HPDE6-E6E7 (cell line): ENCODE measurements at regions not wholly inside any gene's neighbourhood (a gene's known extent, or its start where the extent isn't known, plus 50 kb on each side); places are given as distances from the start of the nearest gene placed in this dataset.
"Not testable (repeated sequence)": the region's sequence is repeated elsewhere in the genome, so short reads cannot be mapped to it uniquely, and the experiment has no call there.

Source experiments
- DNase-seq: peaks from one replicate; pipeline ENCODE4 v3.0.0; 2011; ENCODE audit warnings: missing footprints; ENCODE audit errors: extremely low spot score

DNA sequence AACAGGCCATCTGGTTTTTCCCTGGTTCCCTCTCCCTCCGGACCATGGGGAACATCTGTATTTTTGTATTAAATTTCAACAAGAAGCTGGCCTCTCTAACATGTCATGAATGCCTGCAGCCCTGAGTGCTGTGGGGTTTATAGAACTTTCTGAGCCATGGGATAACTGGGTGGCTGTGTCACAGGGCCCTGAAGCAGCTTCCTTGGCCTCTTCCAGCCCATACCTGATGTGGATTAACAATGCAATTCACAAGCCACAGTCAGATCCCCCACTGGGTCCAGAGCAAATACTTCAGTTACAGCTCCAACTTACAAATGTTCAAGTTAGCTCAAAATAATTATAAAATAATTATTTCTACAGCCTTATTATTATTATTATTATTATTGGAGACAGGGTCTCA, 307.8 kb upstream of the CELF4 start:
- DNase-seq: no peak

DNA sequence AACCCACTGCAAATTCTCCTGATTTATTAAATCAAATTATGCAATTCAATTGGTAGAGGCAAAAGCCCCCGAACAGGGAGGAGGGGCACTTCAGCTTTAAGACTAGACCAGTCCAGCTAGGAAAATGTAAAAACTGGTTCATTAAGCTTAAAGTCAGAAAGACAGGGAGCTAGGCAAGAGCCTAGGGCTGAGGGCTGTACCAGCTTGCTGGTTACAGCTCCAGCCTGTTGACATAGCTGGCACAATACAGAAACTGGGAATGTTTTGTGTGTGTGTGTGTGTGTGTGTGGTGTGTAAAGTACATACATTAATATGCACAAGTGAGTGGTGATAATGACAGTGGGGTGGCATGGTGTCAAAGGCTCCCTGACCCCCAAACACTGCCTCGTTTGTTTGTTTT, 307.0 kb upstream of the CELF4 start:
- no peak for DNase-seq

DNA sequence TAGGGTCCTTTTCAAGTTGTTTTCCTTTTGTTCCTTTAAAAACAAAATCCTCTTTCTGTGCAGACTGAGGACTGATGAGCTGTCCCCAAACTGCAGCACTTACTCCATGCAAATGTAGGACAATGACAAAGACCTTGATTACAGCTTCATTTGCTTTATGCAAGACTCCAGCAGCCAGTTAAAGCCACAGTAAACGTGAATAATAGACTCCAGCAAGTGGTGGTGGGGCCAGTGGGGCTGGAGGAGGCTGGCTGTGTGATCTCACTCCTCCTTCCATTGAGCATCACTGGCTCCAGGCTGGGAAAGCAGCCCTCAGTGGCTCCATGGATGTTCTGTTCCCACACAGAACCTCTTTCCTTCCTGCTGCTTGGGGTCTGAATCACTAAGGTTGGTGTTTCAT, 306.0 kb upstream of the CELF4 start:
- DNase-seq: no peak

DNA sequence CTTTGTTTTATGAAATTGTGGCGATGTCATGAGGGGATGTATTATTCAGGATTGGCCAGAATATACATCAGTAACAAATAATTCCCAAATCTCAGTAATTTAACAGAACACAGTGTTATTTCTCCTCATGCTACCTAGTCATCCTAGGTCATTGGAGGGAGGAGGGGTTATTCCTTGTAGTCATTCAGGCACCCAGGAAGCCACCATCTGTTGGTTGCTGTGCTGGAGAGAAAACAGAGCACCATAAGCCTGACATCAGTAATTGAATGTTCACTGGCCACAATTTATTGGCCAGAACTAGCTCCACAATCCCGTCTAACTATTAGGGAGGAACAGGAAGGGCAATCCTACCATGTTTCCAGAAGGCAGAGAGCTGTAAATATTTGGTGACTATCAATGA, 303.5 kb upstream of the CELF4 start:
- DNase-seq: no peak

DNA sequence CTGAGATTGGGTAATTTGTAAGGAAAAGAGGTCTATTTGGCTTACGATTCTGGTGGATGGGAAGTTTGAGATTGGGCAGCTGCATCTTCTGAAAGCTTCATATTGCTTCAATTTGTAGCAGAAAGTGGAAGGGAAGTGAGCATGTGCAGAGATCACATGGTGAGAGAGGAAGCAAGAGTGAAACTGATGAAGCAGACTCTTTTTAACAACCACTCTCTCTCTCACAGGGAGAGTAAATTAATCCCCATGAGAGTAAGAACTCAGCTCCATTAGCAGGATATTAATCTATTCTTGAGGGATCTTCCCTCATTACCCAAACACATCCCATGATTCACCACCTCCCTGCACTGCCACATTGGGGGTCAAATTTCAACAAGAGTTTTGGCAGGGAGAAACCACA, 298.5 kb upstream of the CELF4 start:
- no peak for DNase-seq

DNA sequence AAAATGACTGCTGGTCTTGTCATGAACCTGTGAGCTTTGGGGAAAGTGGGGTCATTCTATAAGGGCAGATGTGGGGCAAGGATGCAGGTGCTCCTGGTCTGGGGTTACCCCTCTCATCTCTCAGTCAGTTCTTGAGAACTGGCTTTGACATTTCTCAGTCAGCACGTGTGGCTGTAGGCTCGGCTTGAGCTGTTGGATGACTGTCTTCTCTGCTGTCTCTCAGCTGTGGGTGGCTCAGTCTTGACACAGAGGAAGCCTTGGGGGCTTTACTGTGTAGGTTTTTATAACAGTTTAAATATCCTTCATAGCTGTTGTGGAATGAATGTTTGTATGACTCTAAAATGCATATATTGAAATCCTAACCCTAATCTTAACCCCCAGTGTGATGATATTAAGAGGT, 296.4 kb upstream of the CELF4 start:
- DNase-seq: no peak

DNA sequence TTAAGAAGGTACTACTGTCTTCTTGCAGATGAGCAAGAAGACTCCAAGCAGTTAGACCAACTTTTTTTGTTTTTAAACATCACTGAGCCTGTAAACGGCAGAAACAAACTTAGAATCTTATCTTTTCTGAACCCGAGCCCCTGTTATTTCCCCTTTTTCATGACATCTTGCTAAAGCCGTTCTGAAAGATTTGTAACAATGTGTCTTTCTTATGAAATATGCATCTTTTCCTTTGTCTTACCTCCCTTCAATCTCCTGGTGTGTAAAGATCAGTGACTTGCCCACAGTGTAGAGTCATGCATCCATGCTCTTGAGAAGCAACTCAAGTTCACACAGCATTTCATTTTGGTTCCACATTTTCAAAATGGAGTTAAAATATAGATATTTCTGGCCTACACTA, 288.8 kb upstream of the CELF4 start:
- no peak for DNase-seq

DNA sequence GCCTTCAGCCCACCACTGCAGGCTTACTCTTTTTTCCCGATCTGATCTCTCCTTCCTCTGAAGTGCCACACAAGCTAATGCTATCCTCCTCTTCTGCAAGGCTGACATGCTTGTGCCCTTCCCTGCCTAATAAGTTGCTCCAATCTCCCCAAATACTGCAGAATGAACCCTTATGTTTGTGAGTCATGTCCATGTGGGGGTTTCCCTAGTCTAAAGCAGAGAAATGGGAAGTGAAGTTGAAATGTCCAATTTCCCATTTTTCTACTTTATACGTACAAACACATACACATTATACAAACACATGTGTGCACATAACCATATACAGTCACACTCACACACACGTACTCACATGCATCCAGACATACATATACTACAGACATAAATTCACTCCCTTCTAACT, 288.1 kb upstream of the CELF4 start:
- no peak for DNase-seq

DNA sequence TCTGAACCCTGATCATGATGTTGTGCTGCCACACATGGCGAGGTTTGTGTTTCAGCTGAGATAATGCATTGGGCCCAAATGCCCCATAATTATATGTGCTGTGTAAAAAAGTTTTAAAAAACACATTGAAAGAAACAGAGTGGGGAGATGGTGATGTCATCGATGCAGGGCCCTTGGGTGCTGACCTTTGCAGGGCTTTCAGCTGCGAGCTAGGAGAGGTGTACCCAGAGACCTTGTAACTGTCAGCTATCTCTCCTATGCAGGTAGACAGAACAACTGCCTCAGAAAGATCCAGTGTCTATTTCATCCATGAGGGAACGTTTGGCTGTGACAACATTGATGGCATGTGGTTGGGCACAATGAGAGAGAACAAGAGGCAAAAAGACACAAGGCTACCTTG, 286.9 kb upstream of the CELF4 start:
- no peak for DNase-seq

DNA sequence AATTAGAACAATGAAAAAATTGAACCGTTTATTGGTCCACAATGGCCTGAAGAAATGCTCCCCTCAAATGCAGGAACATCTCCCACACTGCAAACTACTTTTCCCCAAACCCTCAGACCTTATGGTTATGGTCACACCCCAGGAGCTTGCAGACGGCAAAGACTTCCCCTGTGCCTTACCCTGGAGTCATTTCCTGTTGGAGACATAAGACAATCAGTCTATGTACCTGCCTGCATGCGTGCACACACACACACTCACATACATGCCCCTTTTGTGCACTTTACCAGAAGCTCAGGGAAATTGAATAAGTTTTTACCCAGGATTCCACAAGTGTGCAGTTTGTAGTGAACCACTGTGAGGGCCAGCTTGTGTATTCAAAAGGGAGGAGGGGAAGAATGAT, 281.9 kb upstream of the CELF4 start:
- no peak for DNase-seq

DNA sequence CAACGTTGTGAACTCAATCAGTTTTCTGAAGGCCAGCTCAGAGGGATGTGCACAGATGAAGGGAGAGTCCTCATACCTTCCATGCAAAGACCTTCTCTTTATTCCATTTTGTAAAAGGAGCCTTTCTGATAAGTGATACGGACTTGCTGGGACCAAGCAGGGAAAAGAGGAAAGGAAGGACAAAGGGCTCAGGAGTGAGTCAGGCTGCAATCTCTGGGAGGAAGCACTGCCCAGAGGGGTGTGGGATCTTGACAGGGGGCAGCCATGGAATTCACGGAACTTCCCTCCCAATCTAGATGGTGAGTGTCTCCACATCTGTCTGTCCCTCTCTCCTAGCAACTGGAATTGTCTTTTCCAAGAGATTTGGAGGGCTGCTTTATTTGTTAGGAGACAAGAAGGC, 281.4 kb upstream of the CELF4 start:
- DNase-seq: no peak

DNA sequence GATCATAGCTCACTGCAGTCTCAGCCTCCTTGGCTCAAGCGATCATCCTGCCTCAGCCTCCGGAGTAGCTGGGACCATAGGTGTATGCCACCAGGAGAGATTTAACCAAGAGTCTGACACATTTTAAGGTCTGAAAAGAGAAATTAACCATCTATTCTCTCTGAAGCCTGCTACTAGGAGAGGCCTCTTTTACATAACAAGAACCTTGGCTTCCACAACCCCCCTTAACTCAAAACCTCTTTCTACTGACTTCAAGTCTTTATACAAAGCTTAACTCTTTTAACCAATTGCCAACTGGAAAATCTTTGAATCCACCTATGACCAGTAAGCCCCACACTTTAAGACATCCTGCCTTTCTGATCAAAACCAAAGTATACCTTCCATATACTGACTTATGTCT, 279.9 kb upstream of the CELF4 start:
- DNase-seq: no peak

DNA sequence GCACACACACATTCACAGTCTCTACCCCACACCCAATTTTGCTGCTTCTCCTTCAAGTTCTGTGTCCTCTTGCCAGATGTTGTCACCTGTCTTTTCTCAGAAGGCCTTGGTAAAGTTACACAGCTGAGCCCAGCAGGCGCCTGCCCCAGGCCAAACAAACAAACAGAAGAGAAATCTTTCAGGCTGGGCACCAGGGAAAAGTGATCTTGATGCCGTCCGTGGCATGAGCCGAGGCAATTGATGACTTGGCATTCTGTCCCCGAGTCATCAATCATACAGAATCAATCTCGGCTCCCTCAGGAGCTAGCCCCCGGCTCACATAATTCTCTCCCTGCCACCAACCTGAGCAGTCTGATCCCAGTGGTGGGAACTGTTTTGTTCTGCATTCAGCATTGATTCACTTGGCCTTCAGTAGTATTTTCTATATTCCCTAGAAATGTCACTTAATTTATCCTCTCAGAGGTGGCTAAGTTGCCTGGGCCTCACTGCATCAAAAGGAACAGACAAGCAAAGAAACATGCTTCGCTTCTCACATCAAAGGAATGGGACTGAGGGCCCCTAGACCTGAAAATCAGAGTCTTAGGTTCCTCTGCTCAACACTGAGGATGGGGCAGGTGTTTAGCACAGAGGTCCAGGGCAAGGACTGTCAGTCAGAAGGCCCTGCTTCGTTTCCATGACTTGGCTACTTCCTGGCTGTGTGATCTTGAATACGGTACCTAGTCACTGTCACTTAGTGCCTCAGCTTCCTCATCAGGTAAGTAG, 278.8 kb upstream of the CELF4 start:
- no peak for DNase-seq

DNA sequence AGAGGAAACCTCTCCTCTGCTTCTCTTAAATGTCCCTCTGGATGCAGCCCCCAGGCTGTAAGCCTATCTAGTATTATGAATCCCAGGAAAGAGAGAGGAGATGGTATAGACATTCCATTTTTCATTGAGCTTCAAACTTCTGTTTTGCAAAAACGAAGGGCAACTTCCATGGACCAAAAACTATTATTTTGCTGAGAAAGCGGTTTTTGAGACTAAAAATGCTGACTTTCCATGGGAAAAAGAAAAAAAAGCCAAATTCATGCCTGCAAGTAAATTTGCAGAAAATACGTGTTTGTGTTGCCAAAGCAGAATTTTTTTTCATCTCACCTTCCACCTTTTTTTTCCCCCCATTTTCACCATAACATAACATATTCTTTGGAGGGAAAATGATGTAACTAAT, 272.5 kb upstream of the CELF4 start:
- DNase-seq: no peak

DNA sequence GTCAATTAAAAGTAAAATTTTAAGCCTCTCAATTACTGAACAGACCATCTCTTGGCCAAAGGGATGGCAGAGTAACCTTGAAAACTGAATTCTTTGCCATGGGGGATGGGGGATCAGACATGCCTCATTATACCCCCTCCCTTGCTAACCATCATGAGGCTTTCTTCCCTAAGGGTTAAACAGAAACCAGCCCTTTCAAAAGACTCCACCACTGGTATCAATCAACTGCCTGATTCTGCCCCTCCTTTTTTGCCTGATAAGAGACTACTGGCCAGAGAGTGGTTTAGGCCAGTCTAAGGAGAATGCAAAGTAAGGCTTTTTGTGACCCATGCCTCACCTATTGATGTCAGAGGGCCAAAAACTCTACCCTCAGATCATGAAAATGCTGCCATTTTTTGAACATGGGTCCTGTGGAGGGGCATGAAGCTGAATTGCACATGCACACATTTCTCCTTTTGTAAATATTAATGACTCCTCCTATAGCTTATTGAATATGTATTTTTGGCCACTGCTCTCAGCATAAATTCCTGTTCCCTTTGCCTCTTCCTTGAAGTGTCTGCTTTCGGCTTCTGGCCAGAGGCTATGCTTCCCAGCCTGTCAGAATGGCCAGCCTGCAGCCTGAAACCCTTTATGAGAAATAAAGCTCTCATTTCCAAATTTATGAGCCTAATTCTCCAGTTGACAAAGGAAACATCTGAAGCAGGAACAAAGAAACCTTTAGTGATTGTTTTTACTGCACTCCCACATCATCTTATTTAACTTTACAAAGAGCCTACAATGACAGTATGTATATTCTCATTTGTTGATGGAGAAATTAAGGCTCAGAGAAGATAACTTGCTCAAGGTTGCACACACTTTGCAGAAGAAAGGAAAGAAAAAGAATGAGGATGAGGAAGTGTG, 270.7 kb upstream of the CELF4 start:
- no peak for DNase-seq

DNA sequence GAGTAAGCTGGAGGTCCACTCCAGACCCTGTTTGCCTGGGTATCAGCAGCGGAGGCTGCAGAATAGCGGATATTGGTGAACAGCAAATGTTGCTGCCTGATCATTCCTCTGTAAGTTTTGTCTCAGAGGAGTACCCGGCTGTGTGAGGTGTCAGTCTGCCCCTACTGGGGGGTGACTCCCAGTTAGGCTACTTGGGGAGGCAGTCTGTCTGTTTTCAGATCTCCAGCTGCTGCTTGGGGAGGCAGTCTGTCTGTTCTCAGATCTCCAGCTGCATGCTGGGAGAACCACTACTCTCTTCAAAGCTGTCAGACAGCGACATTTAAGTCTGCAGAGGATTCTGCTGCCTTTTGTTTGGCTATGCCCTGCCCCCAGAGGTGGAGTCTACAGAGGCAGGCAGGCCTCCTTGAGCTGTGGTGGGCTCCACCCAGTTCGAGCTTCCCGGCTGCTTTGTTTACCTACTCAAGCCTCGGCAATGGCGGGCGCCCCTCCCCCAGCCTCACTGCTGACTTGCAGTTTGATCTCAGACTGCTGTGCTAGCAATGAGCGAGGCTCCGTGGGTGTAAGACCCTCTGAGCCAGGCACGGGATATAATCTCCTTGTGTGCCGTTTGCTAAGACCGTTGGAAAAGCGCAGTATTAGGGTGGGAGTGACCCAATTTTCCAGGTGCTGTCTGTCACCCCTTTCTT, 266.6 kb upstream of the CELF4 start:
- DNase-seq: not testable (repeated sequence)

DNA sequence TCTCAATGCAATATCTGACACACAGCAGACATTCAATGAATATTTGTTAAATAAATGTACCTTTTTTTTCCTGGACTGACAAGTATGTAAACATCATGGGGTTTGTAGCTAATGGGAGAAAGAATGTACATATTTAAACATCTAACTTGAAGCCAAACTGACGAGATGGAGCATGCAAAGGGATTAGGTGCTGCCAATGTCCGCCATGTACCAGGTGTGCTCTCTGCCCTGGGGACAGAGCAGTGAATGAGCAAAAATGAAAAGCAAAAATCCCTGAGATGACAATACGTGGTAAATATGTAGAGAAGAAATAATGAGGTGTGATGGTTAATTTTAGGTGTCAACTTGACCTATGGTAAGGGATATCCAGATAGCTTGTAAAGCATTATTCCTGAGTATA, 247.4 kb upstream of the CELF4 start:
- DNase-seq: no peak

DNA sequence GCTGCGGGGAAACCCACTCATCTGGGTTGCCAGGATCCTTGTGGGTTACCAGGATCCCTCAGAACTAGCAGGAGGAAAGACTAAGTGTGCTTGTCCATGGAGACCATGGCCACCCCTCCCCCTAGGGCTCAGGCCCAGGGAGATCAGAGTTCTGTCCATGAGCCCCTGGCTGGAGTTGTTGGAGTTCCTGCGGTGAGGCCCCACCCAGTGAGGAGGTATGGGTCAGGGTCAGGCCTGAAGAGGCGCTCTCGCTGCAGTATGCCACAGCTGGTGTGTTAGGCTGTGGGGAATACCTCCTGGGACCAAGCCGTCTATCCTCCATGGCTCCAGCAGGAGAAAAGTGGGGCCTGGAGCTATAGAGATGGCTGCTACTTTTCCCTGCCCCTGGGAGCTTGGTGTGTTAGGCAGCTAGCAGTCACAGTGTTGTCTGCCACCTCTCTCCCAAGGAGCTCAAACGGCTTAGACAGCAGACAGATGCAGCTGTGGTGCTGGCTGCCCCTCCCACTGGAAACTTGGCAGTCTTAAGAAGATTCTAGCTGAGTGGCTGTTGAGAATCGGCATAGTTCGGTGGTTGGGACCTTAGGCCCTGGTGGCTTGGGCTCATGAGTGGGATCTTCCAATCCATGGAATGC, 240.3 kb upstream of the CELF4 start:
- no peak for DNase-seq

DNA sequence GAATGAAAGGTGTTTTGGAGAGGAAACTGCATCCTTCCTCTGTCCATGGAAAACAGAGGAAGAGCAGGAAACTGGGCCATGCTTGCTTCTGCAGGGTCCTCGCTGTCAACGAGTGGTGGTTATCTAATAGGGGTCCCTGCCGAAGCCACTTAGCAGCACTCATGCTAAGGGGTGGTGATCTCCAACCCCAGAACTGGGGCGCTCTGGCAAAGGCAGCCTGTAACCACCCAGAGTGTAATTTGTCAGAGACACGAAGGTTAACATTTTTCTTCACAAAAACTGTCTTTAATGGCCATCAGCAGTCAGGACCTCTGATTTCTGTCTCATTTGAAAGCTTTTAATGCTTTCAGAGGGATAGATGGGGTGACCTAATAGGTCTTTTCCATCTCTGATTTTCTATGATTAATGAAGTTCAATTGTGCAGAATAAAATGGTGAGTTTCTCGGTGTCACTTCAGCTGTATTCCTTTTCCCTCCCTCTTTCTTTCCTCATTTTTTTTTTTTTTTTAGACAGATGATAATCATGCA, 231.3 kb upstream of the CELF4 start:
- no peak for DNase-seq

DNA sequence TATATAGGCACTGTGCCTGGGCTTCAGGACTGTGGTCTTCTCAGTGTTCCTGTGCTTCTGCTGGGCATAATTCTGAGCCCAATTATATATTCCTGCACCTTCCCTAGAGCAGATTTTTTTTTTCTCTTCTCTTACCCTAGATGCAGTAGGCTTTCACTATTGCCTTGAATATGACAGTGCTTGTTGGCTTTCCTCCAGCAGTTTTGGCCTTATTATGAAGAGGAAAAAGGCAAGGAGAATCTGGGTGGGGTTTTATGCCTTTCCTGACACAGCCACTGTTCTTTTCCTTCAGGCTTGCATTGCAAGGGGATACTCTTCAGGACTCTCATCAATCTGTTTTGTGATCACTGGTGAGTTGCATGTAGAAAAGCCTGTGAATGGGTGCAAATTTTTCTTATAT, 221.9 kb upstream of the CELF4 start:
- no peak for DNase-seq

DNA sequence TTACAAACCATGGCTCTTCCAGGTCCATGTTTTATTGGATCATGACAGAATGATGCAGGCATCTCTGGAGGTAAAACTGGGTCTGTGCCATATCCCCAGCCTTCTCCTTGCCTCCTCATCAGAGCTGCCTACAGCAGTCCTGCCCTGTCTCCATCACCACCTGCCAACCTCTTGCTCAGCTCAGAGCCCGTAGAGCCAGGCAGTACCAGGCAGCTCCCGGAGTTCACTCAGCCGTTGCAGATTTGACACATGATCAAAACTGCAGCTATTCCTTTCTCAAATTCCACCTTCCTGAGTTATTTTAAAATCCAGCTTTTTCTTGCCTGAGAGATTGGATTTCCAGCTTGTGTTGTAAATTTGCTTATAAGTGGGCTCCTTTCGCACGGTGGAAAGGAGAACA, 218.2 kb upstream of the CELF4 start:
- DNase-seq: no peak

DNA sequence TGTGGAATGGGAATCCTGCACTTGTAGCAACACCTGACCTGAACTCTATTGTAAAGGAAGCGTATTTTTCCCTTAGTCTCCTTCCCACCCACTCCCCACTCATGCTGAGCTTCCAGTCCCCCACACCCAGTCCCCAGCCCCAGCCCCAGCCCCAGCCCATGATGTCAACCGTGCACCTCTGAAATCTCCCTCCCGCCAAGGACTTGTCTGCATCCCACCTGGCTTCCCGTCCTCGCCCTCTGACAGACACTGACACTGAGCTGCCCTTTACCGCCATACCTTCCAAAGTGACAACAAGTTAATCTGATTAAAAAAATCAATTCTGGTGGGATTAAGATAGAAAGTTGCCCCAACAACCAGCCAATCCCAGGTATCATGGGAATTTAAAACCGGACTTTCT, 213.6 kb upstream of the CELF4 start:
- DNase-seq: no peak
